HepG2 (cell line): ENCODE measurements at regions not wholly inside any gene's neighbourhood (a gene's known extent, or its start where the extent isn't known, plus 50 kb on each side); places are given as distances from the start of the nearest gene placed in this dataset.

Source experiments
- ATAC-seq: fragments of 200-7000 bp; cut with Tn5 transposase; 3 replicates; pipeline ENCODE4 v1.9.1; 2020; ENCODE audit warnings: mild to moderate bottlenecking, moderate library complexity
- BruUV-seq: library from RNA; stranded (reverse); fragments of 400-500 nt; replicated peaks from 2 replicates; lab custom pipeline; 2021; lab: Mats Ljungman, UMichigan
- CTCF ChIA-PET: fragments of 300-600 bp; formaldehyde crosslinking; extraction: SDS; loops from one replicate; lab custom pipeline; 2021; ENCODE audit warnings: low total read pairs, inconsistent platforms, low intra/inter-chr PET ratio; lab: Yijun Ruan, JAX
- POLR2A ChIA-PET: fragments of 350-600 bp; sonication (Branson Sonifier 250); formaldehyde crosslinking; loops from one replicate; lab custom pipeline; 2020; ENCODE audit warnings: antibody characterized with exemption, inconsistent platforms; lab: Yijun Ruan, JAX
- DNase-seq: peaks from one replicate; pipeline ENCODE4 v3.0.0-alpha.2; 2015; ENCODE audit warnings: low spot score
- FAIRE-seq: peaks from 3 replicates; lab custom pipeline; 2011; peaks lifted over from hg19 to GRCh38; lab: Jason Lieb, UNC
- H2AFZ ChIP-seq: one replicate; pipeline ENCODE4 v1.6.1; 2011; ENCODE audit warnings: low read length, inconsistent platforms
- H3K27ac ChIP-seq: fragments of 300-600 bp; 3 replicates; pipeline ENCODE4 v1.8.0; 2011; ENCODE audit warnings: mixed run types, mild to moderate bottlenecking, mixed read lengths, low read length, inconsistent platforms; ENCODE audit not compliant: insufficient read depth; ENCODE audit errors: extremely low read length
- H3K27me3 ChIP-seq, 2 experiments: fragments of 200-600 bp in 1 of 2; 2 replicates in 1 of 2; 3 replicates in 1 of 2; pipeline versions ENCODE4 v1.6.0 to v1.8.0; 2011; ENCODE audit warnings: low read length in 2 of 2, mild to moderate bottlenecking in 2 of 2, moderate library complexity in 2 of 2, inconsistent platforms in 1 of 2; ENCODE audit not compliant: insufficient read depth in 2 of 2, control insufficient read depth in 1 of 2
- H3K36me3 ChIP-seq, 2 experiments: fragments of 200-600 bp in 1 of 2; replicated peaks in 1 of 2; 2 replicates in 1 of 2; 3 replicates in 1 of 2; pipeline versions ENCODE4 v1.5.1 to v1.8.0; 2011; ENCODE audit warnings: low read length in 2 of 2, inconsistent platforms in 1 of 2; ENCODE audit not compliant: insufficient read depth in 2 of 2, control insufficient read depth in 1 of 2
- H3K4me1 ChIP-seq: 2 replicates; pipeline ENCODE4 v1.5.1; 2012; ENCODE audit warnings: low read length, inconsistent platforms; ENCODE audit not compliant: insufficient read depth
- H3K4me2 ChIP-seq: 2 replicates; pipeline ENCODE4 v1.6.0; 2011; ENCODE audit warnings: low read depth, low read length, inconsistent platforms
- H3K4me3 ChIP-seq, 3 experiments: fragments of 200-600 bp in 1 of 3; sonication (generic), shearing (Covaris generic) in 1 of 3; replicated peaks in 1 of 3; 2 replicates each; pipeline ENCODE4 v1.5.1; 2011 to 2016; ENCODE audit warnings: low read length in 3 of 3, inconsistent platforms in 2 of 3, low read depth in 2 of 3, mild to moderate bottlenecking in 2 of 3, control low read depth in 1 of 3, mixed read lengths in 1 of 3; ENCODE audit not compliant: insufficient read depth in 1 of 3
- H3K79me2 ChIP-seq: one replicate; pipeline ENCODE4 v1.6.1; 2011; ENCODE audit warnings: low read length, inconsistent platforms; ENCODE audit not compliant: insufficient read depth
- H3K9ac ChIP-seq: 2 replicates; pipeline ENCODE4 v1.6.0; 2011; ENCODE audit warnings: mild to moderate bottlenecking, low read depth, low read length, inconsistent platforms; ENCODE audit not compliant: insufficient read depth
- H3K9me3 ChIP-seq: 2 replicates; pipeline ENCODE4 v1.5.1; 2012; ENCODE audit warnings: mild to moderate bottlenecking, low read length
- H4K20me1 ChIP-seq: 2 replicates; pipeline ENCODE4 v1.6.0; 2011; ENCODE audit warnings: inconsistent platforms, mild to moderate bottlenecking, low read length, moderate library complexity; ENCODE audit not compliant: insufficient read depth
- CCDC6 ChIP-seq: sonication (generic); formaldehyde crosslinking; IDR thresholded peaks from 2 replicates; pipeline ENCODE4 v1.8.1; 2022; ENCODE audit warnings: mild to moderate bottlenecking, missing genetic modification reagents, moderate library complexity
- CEBPG ChIP-seq: IDR thresholded peaks from 2 replicates; pipeline ENCODE4 v1.6.1; 2016
- ELF1 ChIP-seq: sonication (generic); formaldehyde crosslinking; IDR thresholded peaks from 2 replicates; pipeline ENCODE4 v1.4.0; 2020; ENCODE audit warnings: missing genetic modification reagents
- FOXK1 ChIP-seq: sonication (generic); formaldehyde crosslinking; IDR thresholded peaks from 2 replicates; pipeline ENCODE4 v1.4.0; 2020; ENCODE audit warnings: low read depth, missing genetic modification reagents, borderline replicate concordance
- GMEB1 ChIP-seq: sonication (generic); formaldehyde crosslinking; IDR thresholded peaks from 2 replicates; pipeline ENCODE4 v1.5.1; 2020; ENCODE audit warnings: missing genetic modification reagents, mild to moderate bottlenecking, borderline replicate concordance
- SMC3 ChIP-seq: IDR thresholded peaks from 2 replicates; pipeline ENCODE4 v1.6.1; 2011; ENCODE audit warnings: low read length, improper control_type of control experiment
- TARDBP ChIP-seq: sonication (generic); formaldehyde crosslinking; IDR thresholded peaks from 2 replicates; pipeline ENCODE4 v1.8.0; 2022; ENCODE audit warnings: mild to moderate bottlenecking, missing genetic modification reagents
- THAP11 ChIP-seq: IDR thresholded peaks from 2 replicates; pipeline ENCODE4 v1.6.1; 2016; ENCODE audit warnings: missing biosample characterization, missing genetic modification reagents
- THAP9 ChIP-seq: sonication (generic); formaldehyde crosslinking; IDR thresholded peaks from 2 replicates; pipeline ENCODE4; 2020; ENCODE audit warnings: missing genetic modification reagents, mild to moderate bottlenecking, borderline replicate concordance
- ZNF432 ChIP-seq: sonication (generic); formaldehyde crosslinking; IDR thresholded peaks from 2 replicates; pipeline ENCODE4 v1.5.0; 2020; ENCODE audit warnings: missing genetic modification reagents, mild to moderate bottlenecking, borderline replicate concordance
- ZNF672 ChIP-seq: sonication (generic); formaldehyde crosslinking; IDR thresholded peaks from 2 replicates; pipeline ENCODE4 v1.8.1; 2022; ENCODE audit warnings: missing genetic modification reagents
- ZNF75D ChIP-seq: sonication (generic); formaldehyde crosslinking; IDR thresholded peaks from 2 replicates; pipeline ENCODE4 v1.8.1; 2023; ENCODE audit warnings: missing genetic modification reagents, mild to moderate bottlenecking, borderline replicate concordance
- WGBS: methylation state at CpG from one replicate; pipeline ENCODE4 v1.1.6; 2017; ENCODE audit warnings: low lambda C conversion rate; 5-methylcytosine and 5-hydroxymethylcytosine counted together
- in situ Hi-C: cut with HindIII; loops from 2 replicates; pipeline ENCODE4 v1.10.0; 2017; ENCODE audit warnings: low pct_unique_long_range_greater_than_20kb; ENCODE audit not compliant: extremely low pct_ligation_motif_present
- intact Hi-C: fragments of 100-400 bp; cut with micrococcal nuclease; formaldehyde crosslinking; loops from one replicate; pipeline ENCODE4 v1.10.0; 2022; ENCODE audit not compliant: unreplicated experiment

GRCh38 chr1:17948594-17948993 lies 159.0 kb upstream of the IGSF21 start (continued):
- TF ChIP-seq CCDC6 (CRISPR knock-in tag) (no peak), TARDBP (CRISPR knock-in tag) (no peak), THAP9 (no peak), THAP11 (CRISPR knock-in tag) (no peak), ZNF672 (CRISPR knock-in tag) (no peak), GMEB1 (CRISPR knock-in tag) (no peak), SMC3 (no peak), FOXK1 (no peak), ZNF432 (CRISPR knock-in tag) (no peak), CEBPG (CRISPR knock-in tag) (no peak), ELF1 (CRISPR knock-in tag) (no peak)

GRCh38 chr1:17949511-17949910 lies 158.1 kb upstream of the IGSF21 start:
- Histone ChIP-seq H3K36me3 (no peaks in the 10 kb centered on the region), H2AFZ (no peak overlapping the region), H3K4me3 (no peak overlapping the region), H3K27me3 (peaks cover 3 to 27% of the 10 kb centered on the region in 2 experiments; a peak in 4 of 5 replicates), H3K79me2 (no peaks in the 10 kb centered on the region), H4K20me1 (no peaks in the 10 kb centered on the region), H3K9ac (no peak overlapping the region), H3K4me2 (no peak overlapping the region), H3K27ac (no peak overlapping the region), H3K9me3 (no peaks in the 10 kb centered on the region), H3K4me1 (no peaks in the 10 kb centered on the region)
- intact Hi-C loops (no loop called here), in situ Hi-C loops (no loop called here)
- ChIA-PET POLR2A (no interaction called here), CTCF (no interaction called here)
- ATAC-seq: no peak
- TF ChIP-seq ZNF75D (CRISPR knock-in tag): no peak
- FAIRE-seq: no peak
- BruUV-seq: no TSS peak
- no peak for DNase-seq
- 16% methylated on average over 8 of the region's 8 CpGs for WGBS
